GM12872 (cell line): ENCODE measurements at regions not wholly inside any gene's neighbourhood (a gene's known extent, or its start where the extent isn't known, plus 50 kb on each side); places are given as distances from the start of the nearest gene placed in this dataset.

Experiments used
- TF ChIP-seq, protein P1 (sequence below): IDR thresholded peaks from 3 replicates; pipeline ENCODE4 v1.5.1; 2011; ENCODE audit warnings: low read depth, mild to moderate bottlenecking, low read length, moderate library complexity; ENCODE audit not compliant: insufficient read depth

DNA sequence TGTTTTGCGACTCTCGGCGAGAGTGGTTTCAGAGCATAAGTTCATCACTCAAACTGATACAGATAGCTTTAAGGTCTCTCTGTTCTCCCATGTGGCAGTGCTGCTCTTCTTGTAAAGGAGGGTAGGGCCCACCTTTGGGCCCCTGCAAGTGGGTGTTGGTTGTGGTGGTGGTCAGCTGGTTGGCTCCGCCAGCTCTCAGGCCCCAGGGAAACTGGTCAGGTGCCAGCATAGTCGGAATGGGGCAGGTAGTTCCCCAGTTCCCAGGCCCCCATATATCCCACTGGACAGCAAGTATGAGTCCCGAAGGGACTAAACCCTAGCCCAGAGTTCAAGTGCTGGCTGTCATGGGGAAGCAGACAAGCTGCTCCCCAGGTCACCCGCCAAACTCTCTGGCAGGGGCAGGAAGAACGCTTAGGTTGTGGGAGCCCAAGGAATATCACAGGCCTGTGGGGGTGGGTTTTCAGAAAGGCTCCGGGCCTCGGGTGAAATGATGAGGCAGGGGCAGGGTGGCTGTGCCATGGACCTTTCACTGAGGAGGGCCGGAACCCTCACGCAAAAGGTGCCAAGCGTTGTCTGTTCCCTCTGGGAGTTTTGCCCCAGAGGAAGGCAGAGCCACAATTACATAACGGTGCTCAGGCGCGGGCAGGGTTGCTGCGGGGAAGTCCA is 185.1 kb downstream of the EFHB start:
- TF ChIP-seq, protein P1, sequence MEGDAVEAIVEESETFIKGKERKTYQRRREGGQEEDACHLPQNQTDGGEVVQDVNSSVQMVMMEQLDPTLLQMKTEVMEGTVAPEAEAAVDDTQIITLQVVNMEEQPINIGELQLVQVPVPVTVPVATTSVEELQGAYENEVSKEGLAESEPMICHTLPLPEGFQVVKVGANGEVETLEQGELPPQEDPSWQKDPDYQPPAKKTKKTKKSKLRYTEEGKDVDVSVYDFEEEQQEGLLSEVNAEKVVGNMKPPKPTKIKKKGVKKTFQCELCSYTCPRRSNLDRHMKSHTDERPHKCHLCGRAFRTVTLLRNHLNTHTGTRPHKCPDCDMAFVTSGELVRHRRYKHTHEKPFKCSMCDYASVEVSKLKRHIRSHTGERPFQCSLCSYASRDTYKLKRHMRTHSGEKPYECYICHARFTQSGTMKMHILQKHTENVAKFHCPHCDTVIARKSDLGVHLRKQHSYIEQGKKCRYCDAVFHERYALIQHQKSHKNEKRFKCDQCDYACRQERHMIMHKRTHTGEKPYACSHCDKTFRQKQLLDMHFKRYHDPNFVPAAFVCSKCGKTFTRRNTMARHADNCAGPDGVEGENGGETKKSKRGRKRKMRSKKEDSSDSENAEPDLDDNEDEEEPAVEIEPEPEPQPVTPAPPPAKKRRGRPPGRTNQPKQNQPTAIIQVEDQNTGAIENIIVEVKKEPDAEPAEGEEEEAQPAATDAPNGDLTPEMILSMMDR, result no peak

DNA sequence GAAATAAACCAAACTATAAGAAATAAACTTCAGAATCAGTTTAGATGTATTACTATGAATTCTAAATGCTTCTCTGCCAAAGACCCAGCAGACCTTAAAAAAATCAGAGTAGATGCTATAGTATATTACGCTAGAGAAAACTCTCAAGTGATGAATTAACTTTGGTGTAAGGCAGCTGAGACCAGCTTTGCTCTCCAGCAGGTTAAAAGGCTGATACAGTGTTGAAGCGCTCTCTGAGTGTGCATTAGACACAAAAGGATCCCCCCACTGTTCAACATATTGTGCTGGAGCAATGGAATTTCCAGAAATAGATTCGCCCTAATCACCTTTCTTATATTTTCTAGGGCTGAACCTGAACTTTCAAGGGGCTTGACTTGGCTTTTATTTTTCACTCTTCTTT is 190.0 kb downstream of the EFHB start:
- TF ChIP-seq, protein P1, result no peak

DNA sequence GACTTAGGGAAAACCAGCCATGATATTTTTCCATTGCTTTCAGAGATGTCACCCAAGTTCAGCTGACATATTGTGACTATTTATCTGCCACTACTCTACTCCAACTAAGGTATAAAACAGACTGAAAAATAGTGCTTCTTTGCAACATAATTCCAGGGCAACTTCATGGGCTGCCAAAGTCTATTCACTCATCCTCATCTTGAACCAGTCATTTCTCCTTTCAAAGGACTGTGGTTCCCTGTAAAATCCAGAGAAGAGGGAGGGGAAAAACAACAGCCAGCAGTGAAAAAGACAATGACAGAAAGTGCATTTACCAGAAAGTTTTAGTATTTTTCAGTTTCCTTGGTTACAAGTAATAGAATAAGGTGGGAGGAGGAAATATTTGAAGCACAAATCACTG is 191.1 kb downstream of the EFHB start:
- TF ChIP-seq, protein P1, result no peak

DNA sequence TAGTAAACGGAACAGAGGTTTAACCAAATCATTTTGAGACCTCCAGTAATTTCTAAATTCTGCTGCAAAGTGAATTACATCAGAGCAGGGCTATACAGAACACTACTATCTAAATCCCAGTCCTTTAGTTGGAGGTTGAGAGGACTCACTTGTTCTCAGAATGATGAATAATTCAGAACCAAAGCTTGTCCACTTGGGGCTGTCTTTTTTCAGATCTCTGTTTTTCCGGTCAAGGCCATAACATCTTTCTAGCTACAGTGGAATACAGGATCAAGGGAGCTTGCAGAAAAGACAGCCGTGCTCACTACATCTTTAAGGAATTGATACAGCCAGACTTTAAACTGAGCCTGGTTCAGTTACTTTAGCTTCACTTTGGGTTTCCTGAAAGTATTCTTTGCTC is 194.5 kb downstream of the EFHB start:
- TF ChIP-seq, protein P1, result no peak

DNA sequence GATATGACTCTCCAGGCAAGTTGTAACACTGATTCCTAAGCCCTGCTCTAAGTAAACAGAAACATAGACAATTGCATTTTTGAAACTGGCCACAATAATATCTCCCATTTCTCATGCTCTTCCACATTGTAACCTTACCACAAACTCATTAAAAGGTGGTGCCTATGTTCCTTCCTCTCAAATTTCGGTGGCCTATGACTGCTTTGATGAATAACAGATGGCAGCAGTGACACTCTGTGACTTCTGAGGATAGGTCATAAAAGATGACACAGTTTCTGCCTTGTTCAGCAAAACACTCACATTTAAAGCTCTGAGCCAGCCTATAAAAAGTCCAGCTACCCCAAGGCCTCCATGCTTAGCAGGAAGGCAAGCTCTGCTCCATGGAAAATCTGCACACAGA is 195.2 kb downstream of the EFHB start:
- TF ChIP-seq, protein P1, result no peak

DNA sequence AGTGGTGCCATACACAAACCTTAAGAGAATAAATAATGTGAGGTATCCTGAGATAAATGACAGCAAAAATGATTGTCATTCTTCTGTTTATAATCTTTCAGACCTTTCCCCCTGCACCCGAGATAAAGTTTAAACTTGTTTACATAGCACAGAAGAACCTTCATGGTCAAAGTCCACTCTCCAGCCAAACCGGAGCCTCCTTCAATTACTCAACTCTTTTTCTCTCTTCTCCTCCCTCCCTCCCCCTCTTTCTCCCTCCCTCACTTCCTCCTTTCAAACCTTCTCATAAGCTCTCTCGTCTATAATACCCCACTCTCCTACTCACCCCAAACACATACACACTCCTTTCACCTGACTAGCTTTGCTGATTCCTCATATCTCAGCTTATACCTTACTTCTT is 198.9 kb downstream of the EFHB start:
- TF ChIP-seq, protein P1, result no peak

DNA sequence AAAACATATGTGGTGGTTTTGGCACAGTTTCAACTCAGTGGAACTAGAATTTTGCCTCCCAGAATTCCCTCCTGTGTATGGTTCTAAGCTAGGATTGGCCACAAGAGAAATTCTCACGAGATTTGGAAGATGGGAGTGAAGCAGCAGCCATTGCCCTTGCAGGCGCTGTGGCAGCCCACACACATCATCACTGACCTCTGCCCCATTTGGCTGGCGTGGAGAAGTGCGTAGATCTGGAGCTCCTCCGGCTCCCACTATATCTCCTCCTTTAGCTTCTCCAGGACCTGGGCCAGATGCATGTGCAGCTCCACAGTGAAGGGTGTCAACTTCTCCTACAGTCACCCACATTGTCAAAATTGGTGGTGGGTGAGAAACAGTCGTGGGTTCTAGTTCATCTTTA is 199.6 kb downstream of the EFHB start:
- TF ChIP-seq, protein P1, result no peak
